SK-N-SH treated with all-trans-retinoic acid at 6 μM for 48 hours (cell line): ENCODE measurements at regions not wholly inside any gene's neighbourhood (a gene's known extent, or its start where the extent isn't known, plus 50 kb on each side); places are given as distances from the start of the nearest gene placed in this dataset.

Source experiments
- ARNTL ChIP-seq: fragments of 450-650 bp; formaldehyde crosslinking; IDR thresholded peaks from 2 replicates; pipeline ENCODE4 v1.5.0; 2020; ENCODE audit warnings: low read depth, mild to moderate bottlenecking, moderate library complexity, borderline replicate concordance
- CREB5 ChIP-seq: fragments of 250-450 bp; sonication (Bioruptor Pico); IDR thresholded peaks from 2 replicates; pipeline ENCODE4 v1.5.1; 2020; ENCODE audit warnings: low read depth, mild to moderate bottlenecking, moderate library complexity
- OSR1 ChIP-seq: fragments of 250-450 bp; sonication (Bioruptor Pico); IDR thresholded peaks from 2 replicates; pipeline ENCODE4 v1.8.0; 2022; ENCODE audit warnings: moderate library complexity, mild to moderate bottlenecking, inconsistent platforms
- PATZ1 ChIP-seq: fragments of 250-450 bp; sonication (Bioruptor Pico); IDR thresholded peaks from 2 replicates; pipeline ENCODE4 v1.8.0; 2020; ENCODE audit warnings: mild to moderate bottlenecking, moderate library complexity, borderline replicate concordance
- RARB ChIP-seq: fragments of 250-450 bp; sonication (Bioruptor Pico); IDR thresholded peaks from 2 replicates; pipeline ENCODE4 v1.8.0; 2021; ENCODE audit warnings: mild to moderate bottlenecking, moderate library complexity
- TSHZ2 ChIP-seq: fragments of 250-450 bp; sonication (Bioruptor Pico); IDR thresholded peaks from 2 replicates; pipeline ENCODE4 v1.5.0; 2020; ENCODE audit warnings: mild to moderate bottlenecking, moderate library complexity
- ZC3H10 ChIP-seq: fragments of 250-450 bp; sonication (Bioruptor Pico); IDR thresholded peaks from 2 replicates; pipeline ENCODE4 v1.5.1; 2021; ENCODE audit warnings: mild to moderate bottlenecking, moderate library complexity
- ZFP3 ChIP-seq: fragments of 250-450 bp; sonication (Bioruptor Pico); IDR thresholded peaks from 2 replicates; pipeline ENCODE4 v1.5.0; 2020; ENCODE audit warnings: mild to moderate bottlenecking, moderate library complexity
- ZFP30 ChIP-seq: fragments of 450-650 bp; formaldehyde crosslinking; IDR thresholded peaks from 2 replicates; pipeline ENCODE4 v1.5.0; 2022; ENCODE audit warnings: mild to moderate bottlenecking, moderate library complexity

- no peak for TF ChIP-seq TSHZ2 (CRISPR knock-in tag)
- no peak for TF ChIP-seq ZFP3 (CRISPR knock-in tag)
- no peak for TF ChIP-seq ZC3H10 (CRISPR knock-in tag)
- no peak for TF ChIP-seq RARB (CRISPR knock-in tag)
- no peak for TF ChIP-seq OSR1
- no peak for TF ChIP-seq ARNTL (CRISPR knock-in tag)
- no peak for TF ChIP-seq PATZ1
- TF ChIP-seq CREB5 (CRISPR knock-in tag) = no peak
- no peak for TF ChIP-seq ZFP30
Observed at GRCh38 chr5:4001004-4001403, 405.4 kb downstream of the IRX1 start.
